ENCODE measurements at regions not wholly inside any gene's neighbourhood (a gene's known extent, or its start where the extent isn't known, plus 50 kb on each side); places are given as distances from the start of the nearest gene placed in this dataset.
"Not testable (repeated sequence)": the region's sequence is repeated elsewhere in the genome, so short reads cannot be mapped to it uniquely, and the experiment has no call there.

GRCh38 chr6:81105998-81106397 lies 646.5 kb downstream of the TENT5A start:
- TF ChIP-seq, protein P1, sequence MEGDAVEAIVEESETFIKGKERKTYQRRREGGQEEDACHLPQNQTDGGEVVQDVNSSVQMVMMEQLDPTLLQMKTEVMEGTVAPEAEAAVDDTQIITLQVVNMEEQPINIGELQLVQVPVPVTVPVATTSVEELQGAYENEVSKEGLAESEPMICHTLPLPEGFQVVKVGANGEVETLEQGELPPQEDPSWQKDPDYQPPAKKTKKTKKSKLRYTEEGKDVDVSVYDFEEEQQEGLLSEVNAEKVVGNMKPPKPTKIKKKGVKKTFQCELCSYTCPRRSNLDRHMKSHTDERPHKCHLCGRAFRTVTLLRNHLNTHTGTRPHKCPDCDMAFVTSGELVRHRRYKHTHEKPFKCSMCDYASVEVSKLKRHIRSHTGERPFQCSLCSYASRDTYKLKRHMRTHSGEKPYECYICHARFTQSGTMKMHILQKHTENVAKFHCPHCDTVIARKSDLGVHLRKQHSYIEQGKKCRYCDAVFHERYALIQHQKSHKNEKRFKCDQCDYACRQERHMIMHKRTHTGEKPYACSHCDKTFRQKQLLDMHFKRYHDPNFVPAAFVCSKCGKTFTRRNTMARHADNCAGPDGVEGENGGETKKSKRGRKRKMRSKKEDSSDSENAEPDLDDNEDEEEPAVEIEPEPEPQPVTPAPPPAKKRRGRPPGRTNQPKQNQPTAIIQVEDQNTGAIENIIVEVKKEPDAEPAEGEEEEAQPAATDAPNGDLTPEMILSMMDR (IDR thresholded peaks at IDR 0.05; ENCODE audit: low read depth, low read length): peak; percentile 12; the same call in 1 of the 2 replicates
- no peak for TF ChIP-seq EZH2phosphoT487 (IDR thresholded peaks at IDR 0.05; ENCODE audit: low read depth)
- Histone ChIP-seq H3K9me3 (ENCODE audit: insufficient read depth, low read length) (no peaks in the 10 kb centered on the region), H3K79me2 (ENCODE audit: low read length) (no peaks in the 10 kb centered on the region), H4K20me1 (ENCODE audit: insufficient read depth, low read length) (no peaks in the 10 kb centered on the region), H3K36me3 (replicated peaks; ENCODE audit: low read depth, low read length) (no peaks in the 10 kb centered on the region), H3K9ac (ENCODE audit: low read length) (no peak overlapping the region), H3K4me3 (ENCODE audit: low read length) (no peak overlapping the region), H3K27ac (ENCODE audit: low read length) (no peak overlapping the region), H3K27me3 (ENCODE audit: low read depth, low read length) (no peaks in the 10 kb centered on the region), H3K4me1 (ENCODE audit: low read length) (no peaks in the 10 kb centered on the region), H3K4me2 (ENCODE audit: low read length) (no peak overlapping the region), H2AFZ (ENCODE audit: low read depth, low read length) (peak overlapping the region; percentile 22; the same call in 1 of the 2 replicates)

DNA sequence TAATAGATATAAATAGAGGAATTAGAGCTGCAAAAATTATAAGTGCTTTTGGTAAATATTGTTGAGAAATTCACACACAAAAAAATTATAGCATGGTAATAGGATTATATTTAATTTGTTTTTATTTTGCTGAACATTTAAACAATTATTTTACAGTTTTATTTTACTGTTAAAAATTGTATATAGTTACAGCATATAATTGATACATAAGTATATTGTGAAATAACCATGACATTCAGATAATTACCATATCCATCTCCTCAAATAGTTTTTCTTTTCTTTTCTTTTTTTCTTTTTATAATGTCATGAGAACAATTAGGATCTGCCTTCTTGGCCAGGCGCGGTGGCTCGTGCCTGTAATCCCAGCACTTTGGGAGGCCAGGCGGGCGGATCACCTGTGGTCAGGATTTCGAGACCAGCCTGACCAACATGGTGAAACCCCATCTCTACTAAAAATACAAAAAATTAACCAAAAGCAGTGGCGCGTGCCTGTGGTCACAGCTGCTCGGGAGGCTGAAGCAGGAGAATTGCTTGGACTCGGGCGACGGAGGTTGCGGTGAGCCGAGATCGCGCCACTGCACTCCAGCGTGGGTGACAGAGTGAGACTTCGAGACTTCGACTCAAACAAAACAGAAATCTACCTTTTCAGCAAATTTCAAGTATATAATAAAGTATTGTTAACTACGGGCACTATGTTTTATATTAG lies 654.2 kb downstream of the TENT5A start:
- no peaks in the 10 kb centered on the region for H3K79me2 ChIP-seq (ENCODE audit: low read length)
- no peaks in the 10 kb centered on the region for H3K27me3 ChIP-seq (ENCODE audit: low read depth, low read length)
- no peaks in the 10 kb centered on the region for H3K9me3 ChIP-seq (ENCODE audit: insufficient read depth, low read length)
- H3K4me1 ChIP-seq (ENCODE audit: low read length): no peaks in the 10 kb centered on the region
- no peak overlapping the region for H2AFZ ChIP-seq (ENCODE audit: low read depth, low read length)
- no peak overlapping the region for H3K9ac ChIP-seq (ENCODE audit: low read length)
- H3K4me3 ChIP-seq (ENCODE audit: low read length): no peak overlapping the region
- H4K20me1 ChIP-seq (ENCODE audit: insufficient read depth, low read length): no peaks in the 10 kb centered on the region
- no peak for TF ChIP-seq EZH2phosphoT487 (IDR thresholded peaks at IDR 0.05; ENCODE audit: low read depth)
- TF ChIP-seq, protein P1 (IDR thresholded peaks at IDR 0.05; ENCODE audit: low read depth, low read length): no peak
- H3K4me2 ChIP-seq (ENCODE audit: low read length): no peak overlapping the region
- H3K27ac ChIP-seq (ENCODE audit: low read length): no peak overlapping the region
- H3K36me3 ChIP-seq (replicated peaks; ENCODE audit: low read depth, low read length): no peaks in the 10 kb centered on the region

DNA sequence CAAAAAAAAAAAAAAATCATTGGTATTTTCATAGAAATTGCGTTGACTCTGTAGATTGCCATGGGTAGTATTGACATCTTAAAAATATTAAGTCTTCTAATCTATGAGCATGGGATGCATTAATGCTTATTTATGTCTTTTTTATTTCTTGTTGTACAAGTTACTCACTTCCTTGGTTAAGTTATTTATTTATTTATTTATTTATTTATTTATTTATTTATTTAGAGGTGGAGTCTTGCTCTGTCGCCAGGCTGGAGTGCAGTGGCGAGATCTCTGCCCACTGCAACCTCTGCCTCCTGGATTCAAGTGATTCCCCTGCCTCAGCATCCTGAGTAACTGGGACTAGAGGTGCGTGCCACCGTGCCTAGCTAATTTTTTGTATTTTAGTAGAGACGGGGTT lies 656.0 kb downstream of the TENT5A start:
- H3K9me3 ChIP-seq (ENCODE audit: insufficient read depth, low read length); H3K79me2 ChIP-seq (ENCODE audit: low read length); H4K20me1 ChIP-seq (ENCODE audit: insufficient read depth, low read length); H3K4me1 ChIP-seq (ENCODE audit: low read length); H3K27ac ChIP-seq (ENCODE audit: low read length); H3K4me3 ChIP-seq (ENCODE audit: low read length); H3K36me3 ChIP-seq (replicated peaks; ENCODE audit: low read depth, low read length); H3K27me3 ChIP-seq (ENCODE audit: low read depth, low read length); H3K9ac ChIP-seq (ENCODE audit: low read length); H3K4me2 ChIP-seq (ENCODE audit: low read length); H2AFZ ChIP-seq (ENCODE audit: low read depth, low read length): not testable (repeated sequence)

GRCh38 chr6:81093051-81093450 lies 659.4 kb downstream of the TENT5A start:
- no peak overlapping the region for H3K9ac ChIP-seq (ENCODE audit: low read length)
- H2AFZ ChIP-seq (ENCODE audit: low read depth, low read length): no peak overlapping the region
- H3K4me1 ChIP-seq (ENCODE audit: low read length): no peaks in the 10 kb centered on the region
- H3K4me2 ChIP-seq (ENCODE audit: low read length): no peak overlapping the region
- no peaks in the 10 kb centered on the region for H4K20me1 ChIP-seq (ENCODE audit: insufficient read depth, low read length)
- no peaks in the 10 kb centered on the region for H3K27me3 ChIP-seq (ENCODE audit: low read depth, low read length)
- H3K36me3 ChIP-seq (replicated peaks; ENCODE audit: low read depth, low read length): no peaks in the 10 kb centered on the region
- no peak overlapping the region for H3K27ac ChIP-seq (ENCODE audit: low read length)
- TF ChIP-seq, protein P1 (IDR thresholded peaks at IDR 0.05; ENCODE audit: low read depth, low read length): no peak
- no peak for TF ChIP-seq EZH2phosphoT487 (IDR thresholded peaks at IDR 0.05; ENCODE audit: low read depth)
- H3K4me3 ChIP-seq (ENCODE audit: low read length): no peak overlapping the region
- H3K79me2 ChIP-seq (ENCODE audit: low read length): no peaks in the 10 kb centered on the region
- H3K9me3 ChIP-seq (ENCODE audit: insufficient read depth, low read length): no peaks in the 10 kb centered on the region
